A549 (cell line): ENCODE measurements at regions not wholly inside any gene's neighbourhood (a gene's known extent, or its start where the extent isn't known, plus 50 kb on each side); places are given as distances from the start of the nearest gene placed in this dataset.

Experiments used
- ATAC-seq, 2 experiments: fragments of 200-7000 bp in 1 of 2; fragments of >200 bp in 1 of 2; cut with Nextera tagmentation in 1 of 2; cut with Tn5 transposase in 1 of 2; 3 replicates each; pipeline versions ENCODE4 v1.8.0 to v1.9.1; 2018 to 2020; ENCODE audit warnings: mild to moderate bottlenecking in 1 of 2, moderate library complexity in 1 of 2
- CTCF ChIA-PET: fragments of 300-600 bp; sonication (Branson Sonifier 250); formaldehyde crosslinking; extraction: SDS; loops from one replicate; lab custom pipeline; 2021; ENCODE audit warnings: antibody characterized with exemption, inconsistent platforms; lab: Yijun Ruan, JAX
- POLR2A ChIA-PET: fragments of 350-600 bp; formaldehyde crosslinking; extraction: SDS; loops from one replicate; lab custom pipeline; 2021; ENCODE audit warnings: antibody characterized with exemption, inconsistent platforms; lab: Yijun Ruan, JAX
- DNase-seq, 2 experiments: peaks; one replicate each; pipeline versions ENCODE4 v3.0.0 to v3.0.0-alpha.2; 2011 to 2016; ENCODE audit warnings: low read depth in 1 of 2, low spot score in 1 of 2
- FAIRE-seq: peaks from 2 replicates; lab custom pipeline; 2011; peaks lifted over from hg19 to GRCh38; lab: Jason Lieb, UNC
- H3K27ac ChIP-seq, 2 experiments: fragments of >200 bp; sonication (Bioruptor Twin); formaldehyde crosslinking; 3 replicates each; pipeline ENCODE4 v1.5.1; 2016 to 2017
- H3K4me1 ChIP-seq: fragments of >200 bp; sonication (Bioruptor Twin); formaldehyde crosslinking; 3 replicates; pipeline ENCODE4 v1.6.1; 2016
- H3K4me2 ChIP-seq: fragments of >200 bp; sonication (Bioruptor Twin); formaldehyde crosslinking; 3 replicates; pipeline ENCODE4 v1.6.1; 2016
- H3K4me3 ChIP-seq: fragments of >200 bp; sonication (Bioruptor Twin); formaldehyde crosslinking; 3 replicates; pipeline ENCODE4 v1.5.1; 2016
- H3K9me3 ChIP-seq: fragments of >200 bp; sonication (Bioruptor Twin); formaldehyde crosslinking; 3 replicates; pipeline ENCODE4 v1.6.1; 2016
- CBX8 ChIP-seq: fragments of 200-600 bp; sonication (generic); IDR thresholded peaks from 2 replicates; pipeline ENCODE4 v1.6.1; 2016
- CHD2 ChIP-seq: fragments of 150-350 bp; IDR thresholded peaks from 2 replicates; pipeline ENCODE4 v1.6.1; 2014; ENCODE audit warnings: low read length; ENCODE audit not compliant: partially characterized antibody
- CHD4 ChIP-seq: fragments of 200-600 bp; sonication (generic); IDR thresholded peaks from 2 replicates; pipeline ENCODE4 v1.6.1; 2016; ENCODE audit warnings: antibody characterized with exemption, mild to moderate bottlenecking, borderline replicate concordance
- EHF ChIP-seq: fragments of 250-450 bp; sonication (Bioruptor Pico); IDR thresholded peaks from 2 replicates; pipeline ENCODE4 v1.5.0; 2020; ENCODE audit warnings: mild to moderate bottlenecking
- EHMT2 ChIP-seq: fragments of 200-600 bp; sonication (generic); IDR thresholded peaks from 2 replicates; pipeline ENCODE4 v1.6.1; 2016; ENCODE audit warnings: antibody characterized with exemption, low read depth, mild to moderate bottlenecking, moderate library complexity
- ESRRA ChIP-seq: fragments of 150-350 bp; IDR thresholded peaks from 2 replicates; pipeline ENCODE4 v1.6.1; 2014; ENCODE audit warnings: mild to moderate bottlenecking, low read length, borderline replicate concordance
- FOXS1 ChIP-seq: fragments of 250-450 bp; sonication (Bioruptor Pico); IDR thresholded peaks from 2 replicates; pipeline ENCODE4 v1.5.0; 2020; ENCODE audit warnings: mild to moderate bottlenecking, moderate library complexity
- HDAC2 ChIP-seq: fragments of 200-600 bp; sonication (generic); IDR thresholded peaks from 2 replicates; pipeline ENCODE4 v1.6.1; 2016
- HES2 ChIP-seq: fragments of >200 bp; sonication (Bioruptor Twin); formaldehyde crosslinking; IDR thresholded peaks from 2 replicates; pipeline ENCODE4 v1.6.1; 2016
- HEYL ChIP-seq: fragments of 250-450 bp; sonication (Bioruptor Pico); IDR thresholded peaks from 2 replicates; pipeline ENCODE4 v1.8.0; 2021; ENCODE audit warnings: mild to moderate bottlenecking, moderate library complexity
- HOXB13 ChIP-seq: fragments of 250-450 bp; sonication (Bioruptor Pico); IDR thresholded peaks from 2 replicates; pipeline ENCODE4 v1.5.0; 2020; ENCODE audit warnings: low read depth, mild to moderate bottlenecking, moderate library complexity
- HOXB5 ChIP-seq: fragments of 250-450 bp; sonication (Bioruptor Pico); IDR thresholded peaks from 2 replicates; pipeline ENCODE4 v1.5.0; 2020; ENCODE audit warnings: mild to moderate bottlenecking, moderate library complexity
- JUN ChIP-seq, 2 experiments: fragments of >200 bp; sonication (Bioruptor Twin); formaldehyde crosslinking; IDR thresholded peaks; 2 replicates in 1 of 2; 3 replicates in 1 of 2; pipeline ENCODE4 v1.6.1; 2016 to 2017
- KDM1A ChIP-seq: fragments of 200-600 bp; sonication (generic); IDR thresholded peaks from 2 replicates; pipeline ENCODE4 v1.6.1; 2016; ENCODE audit warnings: low read depth, mild to moderate bottlenecking
- KDM5A ChIP-seq: fragments of 200-600 bp; sonication (generic); IDR thresholded peaks from 2 replicates; pipeline ENCODE4 v1.6.1; 2016; ENCODE audit warnings: antibody characterized with exemption, mild to moderate bottlenecking
- MAZ ChIP-seq: fragments of 150-350 bp; IDR thresholded peaks from 2 replicates; pipeline ENCODE4 v1.6.1; 2014; ENCODE audit warnings: antibody characterized with exemption, low read depth, low read length, borderline replicate concordance
- MYC ChIP-seq: IDR thresholded peaks from 2 replicates; pipeline ENCODE4 v1.6.1; 2012; ENCODE audit warnings: mild to moderate bottlenecking, inconsistent platforms, low read length, improper control_type of control experiment, borderline replicate concordance
- NFE2L2 ChIP-seq: fragments of 150-350 bp; conservative IDR thresholded peaks from 2 replicates; pipeline ENCODE4 v1.6.1; 2014; ENCODE audit warnings: low read length
- PHF8 ChIP-seq: fragments of 200-600 bp; sonication (generic); IDR thresholded peaks from 2 replicates; pipeline ENCODE4 v1.6.1; 2016; ENCODE audit warnings: low read depth, mild to moderate bottlenecking, antibody characterized with exemption, moderate library complexity, borderline replicate concordance
- POLR2A ChIP-seq: IDR thresholded peaks from 2 replicates; pipeline ENCODE4 v1.6.1; 2012; ENCODE audit warnings: mild to moderate bottlenecking, low read length
- SREBF2 ChIP-seq: fragments of 450-650 bp; IDR thresholded peaks from 2 replicates; pipeline ENCODE4 v1.6.1; 2014; ENCODE audit warnings: mild to moderate bottlenecking, moderate library complexity
- TFCP2L1 ChIP-seq: fragments of 250-450 bp; sonication (Bioruptor Pico); IDR thresholded peaks from 2 replicates; pipeline ENCODE4 v1.5.0; 2021; ENCODE audit warnings: mild to moderate bottlenecking
- TP53 ChIP-seq: fragments of 250-450 bp; sonication (Bioruptor Pico); IDR thresholded peaks from 2 replicates; pipeline ENCODE4 v1.5.0; 2021; ENCODE audit warnings: mild to moderate bottlenecking, moderate library complexity
- USF2 ChIP-seq: fragments of 450-650 bp; IDR thresholded peaks from 2 replicates; pipeline ENCODE4 v1.6.1; 2014; ENCODE audit warnings: antibody characterized with exemption
- WGBS: methylation state at CpG from one replicate; pipeline ENCODE4 v1.1.6; 2017; ENCODE audit errors: missing lambda C conversion rate; 5-methylcytosine and 5-hydroxymethylcytosine counted together
- TF ChIP-seq, protein P1 (sequence below): fragments of 200-600 bp; sonication (generic); IDR thresholded peaks from 2 replicates; pipeline ENCODE4 v1.6.1; 2016; ENCODE audit warnings: antibody characterized with exemption, mild to moderate bottlenecking, moderate library complexity
- TF ChIP-seq, protein P2 (sequence below): fragments of 250-450 bp; sonication (Bioruptor Pico); IDR thresholded peaks from 2 replicates; pipeline ENCODE4 v1.5.0; 2021; ENCODE audit warnings: mild to moderate bottlenecking, moderate library complexity, borderline replicate concordance

DNA sequence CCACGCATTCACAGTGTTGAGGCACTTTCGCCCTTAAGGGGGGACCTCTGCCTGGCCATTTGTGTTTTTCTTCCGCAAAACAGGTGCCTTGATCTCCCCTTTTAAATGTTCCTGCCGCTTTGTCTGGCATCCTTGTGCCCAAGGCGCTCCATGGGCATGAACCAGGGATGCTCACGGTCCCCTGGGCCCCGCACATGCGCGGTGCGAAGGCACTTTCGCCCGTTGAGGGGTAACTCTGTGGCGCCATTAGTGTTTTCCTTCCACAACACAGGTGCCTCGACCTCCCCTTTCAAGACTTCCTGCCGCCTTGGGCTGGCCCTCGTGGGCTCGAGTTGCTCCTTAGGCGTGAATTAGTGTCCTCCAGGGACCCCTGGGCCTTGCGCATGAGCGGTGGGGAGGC, 335.5 kb downstream of the ALG10 start:
- CTCF ChIA-PET, result no interaction called here
- no peak for FAIRE-seq
- H3K9me3 ChIP-seq, result no peaks in the 10 kb centered on the region

GRCh38 chr12:34358198-34358597, 335.9 kb downstream of the ALG10 start:
- POLR2A ChIA-PET, result no interaction called here
- no peak for TF ChIP-seq SREBF2
- no peak for TF ChIP-seq HEYL (CRISPR knock-in tag)
- no peak for TF ChIP-seq CHD2
- TF ChIP-seq FOXS1 (CRISPR knock-in tag), result no peak
- no peak for TF ChIP-seq EHF (CRISPR knock-in tag)
- no peak for TF ChIP-seq ESRRA
- TF ChIP-seq HOXB5 (CRISPR knock-in tag), result no peak
- TF ChIP-seq, all 56 proteins: peak for 0
- Histone ChIP-seq H3K27ac (peak overlapping the region in 1 of 2 experiments; percentile 49; a peak in 1 of 6 replicates), H3K4me2 (peak overlapping the region; percentile 38), H3K4me3 (no peak overlapping the region; the same call in 2 of the 3 replicates), H3K9me3 (no peaks in the 10 kb centered on the region), H3K4me1 (peaks cover 3% of the 10 kb centered on the region; the same call in 1 of the 3 replicates)
- CTCF ChIA-PET, result no interaction called here
- FAIRE-seq (no peak), ATAC-seq (no peak), DNase-seq (no peak)
- 38% methylated on average over 16 of the region's 18 CpGs for WGBS

More for the DNA sequence above, 335.5 kb downstream of the ALG10 start:
- peak overlapping the region in 1 of 2 experiments; percentile 49; a peak in 1 of 6 replicates for H3K27ac ChIP-seq
- peaks cover 3% of the 10 kb centered on the region; the same call in 1 of the 3 replicates for H3K4me1 ChIP-seq
- peak overlapping the region; percentile 38 for H3K4me2 ChIP-seq
- no peak for DNase-seq
- no peak overlapping the region; the same call in 2 of the 3 replicates for H3K4me3 ChIP-seq
- POLR2A ChIA-PET, result no interaction called here
- no peak for TF ChIP-seq PHF8
- no peak for TF ChIP-seq TFCP2L1 (CRISPR knock-in tag)
- no peak for TF ChIP-seq KDM1A
- no peak for TF ChIP-seq CHD2
- TF ChIP-seq CHD4, result no peak
- TF ChIP-seq TP53, result no peak
- no peak for ATAC-seq
- 24% methylated on average over 19 of the region's 20 CpGs for WGBS

DNA sequence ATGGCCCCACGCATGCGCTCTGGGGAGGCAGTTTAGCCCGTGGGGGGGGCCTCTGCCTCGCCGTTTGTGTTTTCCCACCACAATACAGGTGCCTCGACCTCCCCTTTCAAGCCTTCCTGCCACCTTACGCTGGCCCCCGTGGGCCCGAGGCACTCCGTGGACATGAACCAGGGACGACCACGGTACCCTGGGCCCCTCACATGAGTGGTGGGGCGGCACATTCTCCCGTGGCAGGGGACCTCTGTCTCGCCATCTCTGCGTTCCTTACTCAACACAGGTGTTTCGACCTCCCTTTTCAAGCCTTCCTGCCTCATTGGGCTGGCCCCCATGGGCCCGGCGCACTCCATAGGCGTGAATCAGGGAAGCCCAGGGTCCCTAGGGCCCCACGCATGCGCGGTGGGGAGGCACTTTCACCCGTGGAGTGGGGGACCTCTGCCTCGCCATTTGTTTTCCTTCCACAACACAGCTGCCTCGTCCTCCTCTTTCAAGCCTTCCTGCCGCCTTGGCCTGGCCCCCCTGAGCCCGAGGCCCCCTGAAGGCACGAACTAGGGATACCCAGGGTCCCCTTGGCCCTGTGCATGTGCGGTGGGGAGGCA, 339.5 kb downstream of the ALG10 start:
- peak in 1 of 2 experiments; percentile 5; a peak in 1 of 6 replicates for ATAC-seq
- H3K4me3 ChIP-seq, result no peak overlapping the region
- H3K9me3 ChIP-seq, result no peaks in the 10 kb centered on the region
- no peak for TF ChIP-seq NFE2L2
- TF ChIP-seq KDM5A, result no peak
- TF ChIP-seq POLR2A, result no peak
- no peak for TF ChIP-seq MYC
- TF ChIP-seq HOXB5 (CRISPR knock-in tag), result no peak
- TF ChIP-seq, protein P1, sequence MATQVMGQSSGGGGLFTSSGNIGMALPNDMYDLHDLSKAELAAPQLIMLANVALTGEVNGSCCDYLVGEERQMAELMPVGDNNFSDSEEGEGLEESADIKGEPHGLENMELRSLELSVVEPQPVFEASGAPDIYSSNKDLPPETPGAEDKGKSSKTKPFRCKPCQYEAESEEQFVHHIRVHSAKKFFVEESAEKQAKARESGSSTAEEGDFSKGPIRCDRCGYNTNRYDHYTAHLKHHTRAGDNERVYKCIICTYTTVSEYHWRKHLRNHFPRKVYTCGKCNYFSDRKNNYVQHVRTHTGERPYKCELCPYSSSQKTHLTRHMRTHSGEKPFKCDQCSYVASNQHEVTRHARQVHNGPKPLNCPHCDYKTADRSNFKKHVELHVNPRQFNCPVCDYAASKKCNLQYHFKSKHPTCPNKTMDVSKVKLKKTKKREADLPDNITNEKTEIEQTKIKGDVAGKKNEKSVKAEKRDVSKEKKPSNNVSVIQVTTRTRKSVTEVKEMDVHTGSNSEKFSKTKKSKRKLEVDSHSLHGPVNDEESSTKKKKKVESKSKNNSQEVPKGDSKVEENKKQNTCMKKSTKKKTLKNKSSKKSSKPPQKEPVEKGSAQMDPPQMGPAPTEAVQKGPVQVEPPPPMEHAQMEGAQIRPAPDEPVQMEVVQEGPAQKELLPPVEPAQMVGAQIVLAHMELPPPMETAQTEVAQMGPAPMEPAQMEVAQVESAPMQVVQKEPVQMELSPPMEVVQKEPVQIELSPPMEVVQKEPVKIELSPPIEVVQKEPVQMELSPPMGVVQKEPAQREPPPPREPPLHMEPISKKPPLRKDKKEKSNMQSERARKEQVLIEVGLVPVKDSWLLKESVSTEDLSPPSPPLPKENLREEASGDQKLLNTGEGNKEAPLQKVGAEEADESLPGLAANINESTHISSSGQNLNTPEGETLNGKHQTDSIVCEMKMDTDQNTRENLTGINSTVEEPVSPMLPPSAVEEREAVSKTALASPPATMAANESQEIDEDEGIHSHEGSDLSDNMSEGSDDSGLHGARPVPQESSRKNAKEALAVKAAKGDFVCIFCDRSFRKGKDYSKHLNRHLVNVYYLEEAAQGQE, result no peak
- no peak for TF ChIP-seq CBX8
- TF ChIP-seq HDAC2, result no peak
- no peak for TF ChIP-seq JUN (IDR thresholded peaks at IDR 0.05)
- TF ChIP-seq HES2, result no peak
- TF ChIP-seq HOXB13, result no peak
- no peak for TF ChIP-seq CHD2
- no peak for TF ChIP-seq MAZ
- TF ChIP-seq EHMT2, result no peak
- TF ChIP-seq, protein P2, sequence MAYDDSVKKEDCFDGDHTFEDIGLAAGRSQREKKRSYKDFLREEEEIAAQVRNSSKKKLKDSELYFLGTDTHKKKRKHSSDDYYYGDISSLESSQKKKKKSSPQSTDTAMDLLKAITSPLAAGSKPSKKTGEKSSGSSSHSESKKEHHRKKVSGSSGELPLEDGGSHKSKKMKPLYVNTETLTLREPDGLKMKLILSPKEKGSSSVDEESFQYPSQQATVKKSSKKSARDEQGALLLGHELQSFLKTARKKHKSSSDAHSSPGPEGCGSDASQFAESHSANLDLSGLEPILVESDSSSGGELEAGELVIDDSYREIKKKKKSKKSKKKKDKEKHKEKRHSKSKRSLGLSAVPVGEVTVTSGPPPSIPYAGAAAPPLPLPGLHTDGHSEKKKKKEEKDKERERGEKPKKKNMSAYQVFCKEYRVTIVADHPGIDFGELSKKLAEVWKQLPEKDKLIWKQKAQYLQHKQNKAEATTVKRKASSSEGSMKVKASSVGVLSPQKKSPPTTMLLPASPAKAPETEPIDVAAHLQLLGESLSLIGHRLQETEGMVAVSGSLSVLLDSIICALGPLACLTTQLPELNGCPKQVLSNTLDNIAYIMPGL (CRISPR knock-in tag), result no peak
- no peak for TF ChIP-seq USF2
- H3K4me1 ChIP-seq, result no peaks in the 10 kb centered on the region
- ChIA-PET CTCF (no interaction called here), POLR2A (no interaction called here)
- FAIRE-seq, result no peak
- H3K27ac ChIP-seq, result no peak overlapping the region
- no peak for DNase-seq
- WGBS, result 25% methylated on average over 26 of the region's 30 CpGs
- no peak overlapping the region for H3K4me2 ChIP-seq
